GM12878 (cell line): ENCODE measurements at regions not wholly inside any gene's neighbourhood (a gene's known extent, or its start where the extent isn't known, plus 50 kb on each side); places are given as distances from the start of the nearest gene placed in this dataset.

Source experiments
- ATAC-seq: fragments of 200-7000 bp; cut with Tn5 transposase; 3 replicates; pipeline ENCODE4 v1.9.1; 2020; ENCODE audit warnings: mild to moderate bottlenecking, moderate library complexity
- BruUV-seq: library from RNA; stranded (reverse); fragments of 400-500 nt; replicated peaks from 2 replicates; lab custom pipeline; 2021; lab: Mats Ljungman, UMichigan
- CTCF ChIA-PET: fragments of 300-600 bp; sonication (Branson Sonifier 250); formaldehyde crosslinking; extraction: SDS; loops from one replicate; lab custom pipeline; 2021; ENCODE audit warnings: inconsistent platforms; lab: Yijun Ruan, JAX
- POLR2A ChIA-PET: fragments of 350-600 bp; formaldehyde crosslinking; extraction: SDS; loops from one replicate; lab custom pipeline; 2021; ENCODE audit warnings: inconsistent platforms; lab: Charles Lee
- RAD21 ChIA-PET: fragments of 300-600 bp; sonication (Branson Sonifier 250); formaldehyde crosslinking; loops from one replicate; lab custom pipeline; 2023; ENCODE audit warnings: antibody characterized with exemption; ENCODE audit not compliant: unreplicated experiment; lab: Charles Lee
- SMC1A ChIA-PET: fragments of 300-600 bp; sonication (Branson Sonifier 250); formaldehyde crosslinking; loops from one replicate; lab custom pipeline; 2023; ENCODE audit not compliant: unreplicated experiment, uncharacterized antibody; lab: Charles Lee
- DNase-seq: peaks from one replicate; pipeline ENCODE4 v3.0.0-alpha.2; 2011; ENCODE audit warnings: low read depth, low spot score
- FAIRE-seq: peaks from 3 replicates; lab custom pipeline; 2011; peaks lifted over from hg19 to GRCh38; lab: Jason Lieb, UNC
- H2AFZ ChIP-seq: 2 replicates; pipeline ENCODE4 v1.6.0; 2011; ENCODE audit warnings: low read depth, low read length, control low read depth; ENCODE audit not compliant: control insufficient read depth
- H3K27ac ChIP-seq: 2 replicates; pipeline ENCODE4 v1.5.1; 2011; ENCODE audit warnings: control low read depth; ENCODE audit not compliant: control insufficient read depth, insufficient read depth
- H3K27me3 ChIP-seq, 2 experiments: replicated peaks in 1 of 2; 2 replicates each; pipeline versions ENCODE4 v1.6.0 to v1.6.1; 2011; ENCODE audit warnings: low read length in 1 of 2; ENCODE audit not compliant: control insufficient read depth in 2 of 2, insufficient read depth in 2 of 2
- H3K36me3 ChIP-seq, 2 experiments: 2 replicates each; pipeline ENCODE4 v1.5.1; 2011; ENCODE audit warnings: low read length in 1 of 2; ENCODE audit not compliant: control insufficient read depth in 2 of 2, insufficient read depth in 2 of 2
- H3K4me1 ChIP-seq: 2 replicates; pipeline ENCODE4 v1.6.1; 2011; ENCODE audit warnings: mild to moderate bottlenecking, low read length, moderate library complexity, mixed read lengths; ENCODE audit not compliant: control insufficient read depth, insufficient read depth
- H3K4me2 ChIP-seq: 2 replicates; pipeline ENCODE4 v1.6.0; 2011; ENCODE audit warnings: control low read depth; ENCODE audit not compliant: control insufficient read depth, insufficient read depth
- H3K4me3 ChIP-seq: fragments of 200-600 bp; sonication (generic); 2 replicates; pipeline ENCODE4 v1.5.1; 2016
- H3K79me2 ChIP-seq: 2 replicates; pipeline ENCODE4 v1.6.0; 2011; ENCODE audit warnings: low read length; ENCODE audit not compliant: control insufficient read depth, insufficient read depth
- H3K9ac ChIP-seq: 2 replicates; pipeline ENCODE4 v1.8.0; 2011; ENCODE audit warnings: low read length, control low read depth, mixed read lengths; ENCODE audit not compliant: control insufficient read depth, insufficient read depth
- H3K9me3 ChIP-seq: replicated peaks from 3 replicates; pipeline ENCODE4 v1.5.1; 2011; ENCODE audit warnings: mild to moderate bottlenecking, low read length; ENCODE audit not compliant: control insufficient read depth, insufficient read depth
- H4K20me1 ChIP-seq: 2 replicates; pipeline ENCODE4 v1.6.0; 2011; ENCODE audit not compliant: control insufficient read depth, insufficient read depth
- BACH1 ChIP-seq: fragments of 450-650 bp; IDR thresholded peaks from 2 replicates; pipeline ENCODE4 v1.6.1; 2017; ENCODE audit warnings: mild to moderate bottlenecking, borderline replicate concordance
- CEBPB ChIP-seq, 2 experiments: fragments of 150-350 bp in 1 of 2; IDR thresholded peaks; 2 replicates each; pipeline ENCODE4 v1.6.1; 2012 to 2014; ENCODE audit warnings: low read depth in 2 of 2, low read length in 2 of 2, borderline replicate concordance in 1 of 2, inconsistent platforms in 1 of 2
- EZH2 ChIP-seq: IDR thresholded peaks from 2 replicates; pipeline ENCODE4 v1.6.1; 2012; ENCODE audit warnings: low read depth, mild to moderate bottlenecking, control low read depth, inconsistent platforms, low read length, borderline replicate concordance; ENCODE audit not compliant: control insufficient read depth
- FOXM1 ChIP-seq: IDR thresholded peaks from 2 replicates; pipeline ENCODE4 v1.6.1; 2012; ENCODE audit warnings: low read depth, mild to moderate bottlenecking, inconsistent platforms, low read length, moderate library complexity
- HCFC1 ChIP-seq: fragments of 150-350 bp; IDR thresholded peaks from 2 replicates; pipeline ENCODE4 v1.6.1; 2014; ENCODE audit warnings: low read length
- HDAC2 ChIP-seq: fragments of 200-600 bp; sonication (generic); IDR thresholded peaks from 2 replicates; pipeline ENCODE4 v1.6.1; 2017
- HDGF ChIP-seq: fragments of 450-650 bp; IDR thresholded peaks from 2 replicates; pipeline ENCODE4 v1.6.1; 2016; ENCODE audit warnings: antibody characterized with exemption
- KDM1A ChIP-seq: fragments of 200-600 bp; sonication (generic); IDR thresholded peaks from 2 replicates; pipeline ENCODE4 v1.6.1; 2016; ENCODE audit warnings: borderline replicate concordance
- MAX ChIP-seq: IDR thresholded peaks from 2 replicates; pipeline ENCODE4 v1.6.1; 2012; ENCODE audit warnings: low read depth, low read length, improper control_type of control experiment
- MEF2B ChIP-seq: fragments of 450-650 bp; IDR thresholded peaks from 2 replicates; pipeline ENCODE4 v1.6.1; 2018; ENCODE audit warnings: mild to moderate bottlenecking, moderate library complexity; ENCODE audit not compliant: partially characterized antibody, poor library complexity, severe bottlenecking
- MYB ChIP-seq: fragments of 150-350 bp; IDR thresholded peaks from 2 replicates; pipeline ENCODE4 v1.6.1; 2014; ENCODE audit warnings: mild to moderate bottlenecking, low read depth, low read length, borderline replicate concordance
- NBN ChIP-seq: fragments of 450-650 bp; IDR thresholded peaks from 2 replicates; pipeline ENCODE4 v1.6.1; 2016
- NR2C2 ChIP-seq: IDR thresholded peaks from 2 replicates; pipeline ENCODE4 v1.6.1; 2011; ENCODE audit warnings: borderline replicate concordance, low read depth; ENCODE audit not compliant: control insufficient read depth, insufficient read length
- POLR2AphosphoS2 ChIP-seq: IDR thresholded peaks from 2 replicates; pipeline ENCODE4 v1.6.1; 2011; ENCODE audit warnings: low read depth, mild to moderate bottlenecking, low read length, improper control_type of control experiment, moderate library complexity
- POU2F2 ChIP-seq: IDR thresholded peaks from 3 replicates; pipeline ENCODE4 v1.6.1; 2011; ENCODE audit warnings: low read depth, mild to moderate bottlenecking, low read length, borderline replicate concordance
- RAD51 ChIP-seq: fragments of 450-650 bp; IDR thresholded peaks from 2 replicates; pipeline ENCODE4 v1.6.1; 2016; ENCODE audit warnings: moderate library complexity, mild to moderate bottlenecking, inconsistent platforms
- RB1 ChIP-seq: fragments of 450-650 bp; formaldehyde crosslinking; IDR thresholded peaks from 2 replicates; pipeline ENCODE4 v1.6.1; 2017; ENCODE audit warnings: mild to moderate bottlenecking, borderline replicate concordance
- RBBP5 ChIP-seq: fragments of 200-600 bp; sonication (generic); conservative IDR thresholded peaks from 2 replicates; pipeline ENCODE4 v1.6.1; 2016
- WRNIP1 ChIP-seq: IDR thresholded peaks from 2 replicates; pipeline ENCODE4 v1.6.1; 2011; ENCODE audit warnings: low read depth, low read length, improper control_type of control experiment, borderline replicate concordance
- YBX1 ChIP-seq: fragments of 450-650 bp; IDR thresholded peaks from 2 replicates; pipeline ENCODE4 v1.6.1; 2016; ENCODE audit warnings: antibody characterized with exemption
- WGBS: methylation state at CpG from one replicate; pipeline ENCODE4 v1.1.6; 2016; ENCODE audit warnings: low lambda C conversion rate; ENCODE audit not compliant: insufficient replicate concordance, insufficient coverage; ENCODE audit errors: missing lambda C conversion rate; 5-methylcytosine and 5-hydroxymethylcytosine counted together
- in situ Hi-C: fragments of 300-500 bp; cut with MboI; formaldehyde crosslinking; loops from 9 replicates; pipeline ENCODE4 v1.14.3; 2018; ENCODE audit warnings: mixed read lengths
- intact Hi-C: fragments of 100-400 bp; cut with micrococcal nuclease; formaldehyde crosslinking; loops from one replicate; pipeline ENCODE4 v1.14.2; 2022; ENCODE audit not compliant: unreplicated experiment
- TF ChIP-seq, protein P1 (sequence below): fragments of 450-650 bp; conservative IDR thresholded peaks from 2 replicates; pipeline ENCODE4 v1.6.1; 2017; ENCODE audit warnings: mild to moderate bottlenecking, moderate library complexity
- TF ChIP-seq, protein P2 (sequence below): IDR thresholded peaks from 2 replicates; pipeline ENCODE4 v1.6.1; 2012; ENCODE audit warnings: low read depth, low read length, improper control_type of control experiment

- TF ChIP-seq, protein P1, sequence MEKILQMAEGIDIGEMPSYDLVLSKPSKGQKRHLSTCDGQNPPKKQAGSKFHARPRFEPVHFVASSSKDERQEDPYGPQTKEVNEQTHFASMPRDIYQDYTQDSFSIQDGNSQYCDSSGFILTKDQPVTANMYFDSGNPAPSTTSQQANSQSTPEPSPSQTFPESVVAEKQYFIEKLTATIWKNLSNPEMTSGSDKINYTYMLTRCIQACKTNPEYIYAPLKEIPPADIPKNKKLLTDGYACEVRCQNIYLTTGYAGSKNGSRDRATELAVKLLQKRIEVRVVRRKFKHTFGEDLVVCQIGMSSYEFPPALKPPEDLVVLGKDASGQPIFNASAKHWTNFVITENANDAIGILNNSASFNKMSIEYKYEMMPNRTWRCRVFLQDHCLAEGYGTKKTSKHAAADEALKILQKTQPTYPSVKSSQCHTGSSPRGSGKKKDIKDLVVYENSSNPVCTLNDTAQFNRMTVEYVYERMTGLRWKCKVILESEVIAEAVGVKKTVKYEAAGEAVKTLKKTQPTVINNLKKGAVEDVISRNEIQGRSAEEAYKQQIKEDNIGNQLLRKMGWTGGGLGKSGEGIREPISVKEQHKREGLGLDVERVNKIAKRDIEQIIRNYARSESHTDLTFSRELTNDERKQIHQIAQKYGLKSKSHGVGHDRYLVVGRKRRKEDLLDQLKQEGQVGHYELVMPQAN, result no peak
- TF ChIP-seq RB1 (no peak), HCFC1 (no peak), POU2F2 (no peak), BACH1 (no peak), EZH2 (no peak), KDM1A (no peak), HDGF (no peak), RAD51 (no peak), MEF2B (no peak)
- TF ChIP-seq, protein P2, sequence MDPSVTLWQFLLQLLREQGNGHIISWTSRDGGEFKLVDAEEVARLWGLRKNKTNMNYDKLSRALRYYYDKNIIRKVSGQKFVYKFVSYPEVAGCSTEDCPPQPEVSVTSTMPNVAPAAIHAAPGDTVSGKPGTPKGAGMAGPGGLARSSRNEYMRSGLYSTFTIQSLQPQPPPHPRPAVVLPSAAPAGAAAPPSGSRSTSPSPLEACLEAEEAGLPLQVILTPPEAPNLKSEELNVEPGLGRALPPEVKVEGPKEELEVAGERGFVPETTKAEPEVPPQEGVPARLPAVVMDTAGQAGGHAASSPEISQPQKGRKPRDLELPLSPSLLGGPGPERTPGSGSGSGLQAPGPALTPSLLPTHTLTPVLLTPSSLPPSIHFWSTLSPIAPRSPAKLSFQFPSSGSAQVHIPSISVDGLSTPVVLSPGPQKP, result no peak
- TF ChIP-seq, all 136 proteins: peak for 0
Observed at GRCh38 chr11:116062129-116062489, 557.9 kb upstream of the CADM1 start (continued).

DNA sequence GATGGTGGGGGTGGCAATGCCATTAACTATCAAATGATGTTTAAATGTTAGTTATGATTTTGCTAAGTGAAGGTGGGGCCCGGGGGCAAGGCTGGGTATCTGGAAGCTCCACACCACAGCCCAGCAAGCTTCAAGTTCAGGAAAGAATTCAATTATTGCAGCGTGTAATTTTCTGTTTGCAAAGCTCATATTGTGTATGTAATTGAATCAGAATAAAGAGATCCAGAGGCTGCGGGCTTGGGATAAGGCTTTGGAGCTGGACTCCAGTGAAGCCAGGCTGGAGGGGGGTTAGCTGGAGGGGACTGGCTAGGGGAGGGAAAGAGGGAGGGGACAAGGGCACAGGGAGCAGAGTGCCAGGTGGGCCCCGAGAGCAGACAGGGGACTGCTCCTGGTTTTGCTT, 557.1 kb upstream of the CADM1 start:
- FAIRE-seq (no peak), ATAC-seq (no peak), DNase-seq (no peak)
- TF ChIP-seq WRNIP1, result no peak
- no peak for TF ChIP-seq RBBP5
- TF ChIP-seq CEBPB (IDR thresholded peaks at IDR 0.05; ENCODE audit: borderline replicate concordance in 1 of 2, low read depth in 2 of 2, low read length in 2 of 2), result no peak
- TF ChIP-seq HDAC2, result no peak
- no peak for TF ChIP-seq POLR2AphosphoS2
- TF ChIP-seq NBN, result no peak
- no peak for TF ChIP-seq MAX
- TF ChIP-seq NR2C2, result no peak
- no peak for TF ChIP-seq YBX1
- no peak for TF ChIP-seq FOXM1
- no peak for TF ChIP-seq MYB
- no peak for TF ChIP-seq POU2F2
- 68% methylated on average over 4 of the region's 4 CpGs for WGBS
- H3K36me3 ChIP-seq, result no peaks in the 10 kb centered on the region
- H3K4me1 ChIP-seq, result peaks cover 27% of the 10 kb centered on the region
- CTCF ChIA-PET, result interaction anchor here (1.2 kb wide), 1 partner anchor 11 kb away, joined by 5 read pairs; no protein-coding TSS in a partner anchor
- no peak overlapping the region for H3K9ac ChIP-seq
- in situ Hi-C loops (no loop called here), intact Hi-C loops (no loop called here)
- no peak overlapping the region for H3K4me3 ChIP-seq
- BruUV-seq, result no TSS peak
- no peaks in the 10 kb centered on the region; the same call in 2 of the 3 replicates for H3K9me3 ChIP-seq
- H4K20me1 ChIP-seq, result no peaks in the 10 kb centered on the region
- no peak overlapping the region for H3K27ac ChIP-seq
- H2AFZ ChIP-seq, result no peak overlapping the region
- no peak overlapping the region for H3K4me2 ChIP-seq
- POLR2A ChIA-PET, result no interaction called here
- RAD21 ChIA-PET, result no interaction called here
- no peaks in the 10 kb centered on the region for H3K79me2 ChIP-seq
- SMC1A ChIA-PET, result interaction anchor here (1.0 kb wide), 1 partner anchor 136 kb away, joined by 3 read pairs; no protein-coding TSS in a partner anchor
- H3K27me3 ChIP-seq, result no peaks in the 10 kb centered on the region
